ENCODE measurements at regions not wholly inside any gene's neighbourhood (a gene's known extent, or its start where the extent isn't known, plus 50 kb on each side); places are given as distances from the start of the nearest gene placed in this dataset.
"Not testable (repeated sequence)": the region's sequence is repeated elsewhere in the genome, so short reads cannot be mapped to it uniquely, and the experiment has no call there.

- not testable (repeated sequence) for H3K9ac ChIP-seq (ENCODE audit: insufficient read length, low read depth); H3K9me3 ChIP-seq (ENCODE audit: insufficient read depth, low read length); H3K36me3 ChIP-seq (ENCODE audit: insufficient read depth, insufficient read length, low read length)
Observed at GRCh38 chr1:245102149-245102548, 52.6 kb upstream of the KIF26B start.

GRCh38 chr1:245099401-245099800, 55.4 kb upstream of the KIF26B start:
- no peak overlapping the region for H3K9ac ChIP-seq (ENCODE audit: insufficient read length, low read depth)
- H3K4me1 ChIP-seq (ENCODE audit: insufficient read depth, insufficient read length) = no peaks in the 10 kb centered on the region
- no peak for TF ChIP-seq SUZ12 (IDR thresholded peaks at IDR 0.05; ENCODE audit: extremely low read depth, insufficient read depth, insufficient read length)
- no peak for TF ChIP-seq ZNF274 (IDR thresholded peaks at IDR 0.05; ENCODE audit: low read depth, low read length)
- no peak for TF ChIP-seq YY1 (IDR thresholded peaks at IDR 0.05; ENCODE audit: insufficient read depth, insufficient read length)
- DNase-seq (ENCODE audit: low read depth, low spot score) = no peak
- H3K4me3 ChIP-seq (ENCODE audit: insufficient read length, low read depth) = no peak overlapping the region
- no peaks in the 10 kb centered on the region for H3K27me3 ChIP-seq (ENCODE audit: insufficient read depth, insufficient read length)
- H3K9me3 ChIP-seq (ENCODE audit: insufficient read depth, low read length) = no peaks in the 10 kb centered on the region
- H3K36me3 ChIP-seq (ENCODE audit: insufficient read depth, insufficient read length, low read length) = peaks cover 2% of the 10 kb centered on the region

More at GRCh38 chr1:245102149-245102548, 52.6 kb upstream of the KIF26B start:
- DNase-seq (ENCODE audit: low read depth, low spot score); H3K27me3 ChIP-seq (ENCODE audit: insufficient read depth, insufficient read length); H3K4me1 ChIP-seq (ENCODE audit: insufficient read depth, insufficient read length); H3K4me3 ChIP-seq (ENCODE audit: insufficient read length, low read depth): not testable (repeated sequence)

- Histone ChIP-seq H3K4me3 (ENCODE audit: insufficient read length, low read depth) (no peak overlapping the region), H3K9ac (ENCODE audit: insufficient read length, low read depth) (no peak overlapping the region), H3K9me3 (ENCODE audit: insufficient read depth, low read length) (no peaks in the 10 kb centered on the region), H3K36me3 (ENCODE audit: insufficient read depth, insufficient read length, low read length) (peaks cover 2% of the 10 kb centered on the region), H3K4me1 (ENCODE audit: insufficient read depth, insufficient read length) (no peaks in the 10 kb centered on the region), H3K27me3 (ENCODE audit: insufficient read depth, insufficient read length) (no peaks in the 10 kb centered on the region)
- no peak for DNase-seq (ENCODE audit: low read depth, low spot score)
- no peak for TF ChIP-seq ZNF274 (IDR thresholded peaks at IDR 0.05; ENCODE audit: low read depth, low read length)
- TF ChIP-seq YY1 (IDR thresholded peaks at IDR 0.05; ENCODE audit: insufficient read depth, insufficient read length) = no peak
Observed at GRCh38 chr1:245098924-245099323, 55.9 kb upstream of the KIF26B start.

- Histone ChIP-seq H3K36me3 (ENCODE audit: insufficient read depth, insufficient read length, low read length) (peaks cover 2% of the 10 kb centered on the region), H3K4me3 (ENCODE audit: insufficient read length, low read depth) (no peak overlapping the region), H3K4me1 (ENCODE audit: insufficient read depth, insufficient read length) (peaks cover 6% of the 10 kb centered on the region), H3K9me3 (ENCODE audit: insufficient read depth, low read length) (no peaks in the 10 kb centered on the region), H3K27me3 (ENCODE audit: insufficient read depth, insufficient read length) (no peaks in the 10 kb centered on the region), H3K9ac (ENCODE audit: insufficient read length, low read depth) (no peak overlapping the region)
- TF ChIP-seq ZNF274 (IDR thresholded peaks at IDR 0.05; ENCODE audit: low read depth, low read length) = no peak
- no peak for TF ChIP-seq YY1 (IDR thresholded peaks at IDR 0.05; ENCODE audit: insufficient read depth, insufficient read length)
- TF ChIP-seq SUZ12 (IDR thresholded peaks at IDR 0.05; ENCODE audit: extremely low read depth, insufficient read depth, insufficient read length) = no peak
- DNase-seq (ENCODE audit: low read depth, low spot score) = no peak
Observed at GRCh38 chr1:245096311-245097066, 58.3 kb upstream of the KIF26B start.

GRCh38 chr1:245095903-245096302, 58.9 kb upstream of the KIF26B start:
- Histone ChIP-seq H3K36me3 (ENCODE audit: insufficient read depth, insufficient read length, low read length) (peaks cover 6% of the 10 kb centered on the region), H3K4me3 (ENCODE audit: insufficient read length, low read depth) (no peak overlapping the region), H3K4me1 (ENCODE audit: insufficient read depth, insufficient read length) (peaks cover 6% of the 10 kb centered on the region), H3K9ac (ENCODE audit: insufficient read length, low read depth) (no peak overlapping the region), H3K27me3 (ENCODE audit: insufficient read depth, insufficient read length) (no peaks in the 10 kb centered on the region), H3K9me3 (ENCODE audit: insufficient read depth, low read length) (no peaks in the 10 kb centered on the region)
- no peak for DNase-seq (ENCODE audit: low read depth, low spot score)
- TF ChIP-seq SUZ12 (IDR thresholded peaks at IDR 0.05; ENCODE audit: extremely low read depth, insufficient read depth, insufficient read length) = no peak
- TF ChIP-seq ZNF274 (IDR thresholded peaks at IDR 0.05; ENCODE audit: low read depth, low read length) = no peak
- TF ChIP-seq YY1 (IDR thresholded peaks at IDR 0.05; ENCODE audit: insufficient read depth, insufficient read length) = no peak

GRCh38 chr1:245094954-245095353, 59.8 kb upstream of the KIF26B start:
- Histone ChIP-seq H3K9me3 (ENCODE audit: insufficient read depth, low read length) (no peaks in the 10 kb centered on the region), H3K4me1 (ENCODE audit: insufficient read depth, insufficient read length) (peaks cover 6% of the 10 kb centered on the region), H3K36me3 (ENCODE audit: insufficient read depth, insufficient read length, low read length) (peaks cover 8% of the 10 kb centered on the region), H3K27me3 (ENCODE audit: insufficient read depth, insufficient read length) (no peaks in the 10 kb centered on the region), H3K4me3 (ENCODE audit: insufficient read length, low read depth) (no peak overlapping the region), H3K9ac (ENCODE audit: insufficient read length, low read depth) (no peak overlapping the region)
- DNase-seq (ENCODE audit: low read depth, low spot score) = no peak
- no peak for TF ChIP-seq SUZ12 (IDR thresholded peaks at IDR 0.05; ENCODE audit: extremely low read depth, insufficient read depth, insufficient read length)
- TF ChIP-seq YY1 (IDR thresholded peaks at IDR 0.05; ENCODE audit: insufficient read depth, insufficient read length) = no peak
- TF ChIP-seq ZNF274 (IDR thresholded peaks at IDR 0.05; ENCODE audit: low read depth, low read length) = no peak

DNA sequence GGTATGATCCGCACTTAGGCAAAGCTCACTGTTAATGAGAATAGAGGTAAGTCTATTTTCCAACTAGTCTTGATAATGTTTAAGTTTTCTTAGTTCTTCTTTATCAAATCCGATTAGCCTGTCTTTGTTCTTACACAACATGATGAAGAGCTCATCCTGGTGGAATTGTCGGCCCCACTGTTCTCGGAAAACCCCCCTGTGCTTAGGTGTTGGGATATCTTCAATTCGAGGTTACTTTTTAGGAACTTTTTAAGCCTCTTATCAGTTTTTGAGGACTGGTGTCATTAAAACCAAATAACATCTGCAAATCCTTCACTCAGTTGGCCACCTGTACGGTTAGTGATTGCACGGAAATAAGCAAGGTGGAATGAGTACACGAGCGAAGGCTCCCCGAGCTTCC, 60.7 kb upstream of the KIF26B start:
- Histone ChIP-seq H3K4me3 (ENCODE audit: insufficient read length, low read depth) (no peak overlapping the region), H3K36me3 (ENCODE audit: insufficient read depth, insufficient read length, low read length) (peaks cover 8% of the 10 kb centered on the region), H3K27me3 (ENCODE audit: insufficient read depth, insufficient read length) (no peaks in the 10 kb centered on the region), H3K9me3 (ENCODE audit: insufficient read depth, low read length) (no peaks in the 10 kb centered on the region), H3K9ac (ENCODE audit: insufficient read length, low read depth) (no peak overlapping the region), H3K4me1 (ENCODE audit: insufficient read depth, insufficient read length) (peaks cover 6% of the 10 kb centered on the region)
- TF ChIP-seq ZNF274 (IDR thresholded peaks at IDR 0.05; ENCODE audit: low read depth, low read length) = no peak
- no peak for TF ChIP-seq YY1 (IDR thresholded peaks at IDR 0.05; ENCODE audit: insufficient read depth, insufficient read length)
- TF ChIP-seq SUZ12 (IDR thresholded peaks at IDR 0.05; ENCODE audit: extremely low read depth, insufficient read depth, insufficient read length) = no peak
- no peak for DNase-seq (ENCODE audit: low read depth, low spot score)
